Activated CD8-positive, alpha-beta T cell treated with anti-CD3 and anti-CD28 coated beads for 36 hours (primary cell): ENCODE measurements at regions not wholly inside any gene's neighbourhood (a gene's known extent, or its start where the extent isn't known, plus 50 kb on each side); places are given as distances from the start of the nearest gene placed in this dataset.

Experiments
- ATAC-seq: fragments of 200-7000 bp; cut with Tn5 transposase; one replicate; pipeline ENCODE4 v1.10.0; 2021; ENCODE audit warnings: mild to moderate bottlenecking, moderate library complexity
- CTCF ChIA-PET: fragments of 350-600 bp; sonication (Branson Sonifier 250); formaldehyde crosslinking; loops from one replicate; lab custom pipeline; 2021; ENCODE audit warnings: antibody characterized with exemption; lab: Charles Lee
- POLR2A ChIA-PET: fragments of 350-600 bp; sonication (Branson Sonifier 250); formaldehyde crosslinking; loops from one replicate; lab custom pipeline; 2021; ENCODE audit warnings: antibody characterized with exemption; lab: Charles Lee
- DNase-seq: peaks from one replicate; pipeline ENCODE4 v3.0.0-alpha.2; 2020
- H3K27ac Mint-ChIP-seq: one replicate; pipeline ENCODE4 v1.8.0; 2021; ENCODE audit warnings: mild to moderate bottlenecking, mixed read lengths
- H3K27me3 Mint-ChIP-seq: one replicate; pipeline ENCODE4 v1.8.0; 2021; ENCODE audit warnings: mixed read lengths
- H3K36me3 Mint-ChIP-seq: one replicate; pipeline ENCODE4 v1.8.0; 2021; ENCODE audit warnings: low read depth, mixed read lengths
- H3K4me1 Mint-ChIP-seq: one replicate; pipeline ENCODE4 v1.8.0; 2021; ENCODE audit warnings: low read depth, mixed read lengths
- H3K4me3 Mint-ChIP-seq: one replicate; pipeline ENCODE4 v1.8.0; 2021; ENCODE audit warnings: mild to moderate bottlenecking, moderate library complexity, mixed read lengths
- H3K9me3 Mint-ChIP-seq: one replicate; pipeline ENCODE4 v1.8.0; 2021; ENCODE audit warnings: mixed read lengths
- intact Hi-C: fragments of 100-400 bp; cut with micrococcal nuclease; formaldehyde crosslinking; loops from one replicate; pipeline ENCODE4 v1.10.0; 2022
- TF ChIP-seq, protein P1 (sequence below): fragments of 200-600 bp; IDR thresholded peaks from one replicate; pipeline ENCODE4 v1.8.0; 2022; ENCODE audit warnings: antibody characterized with exemption, mild to moderate bottlenecking

DNA sequence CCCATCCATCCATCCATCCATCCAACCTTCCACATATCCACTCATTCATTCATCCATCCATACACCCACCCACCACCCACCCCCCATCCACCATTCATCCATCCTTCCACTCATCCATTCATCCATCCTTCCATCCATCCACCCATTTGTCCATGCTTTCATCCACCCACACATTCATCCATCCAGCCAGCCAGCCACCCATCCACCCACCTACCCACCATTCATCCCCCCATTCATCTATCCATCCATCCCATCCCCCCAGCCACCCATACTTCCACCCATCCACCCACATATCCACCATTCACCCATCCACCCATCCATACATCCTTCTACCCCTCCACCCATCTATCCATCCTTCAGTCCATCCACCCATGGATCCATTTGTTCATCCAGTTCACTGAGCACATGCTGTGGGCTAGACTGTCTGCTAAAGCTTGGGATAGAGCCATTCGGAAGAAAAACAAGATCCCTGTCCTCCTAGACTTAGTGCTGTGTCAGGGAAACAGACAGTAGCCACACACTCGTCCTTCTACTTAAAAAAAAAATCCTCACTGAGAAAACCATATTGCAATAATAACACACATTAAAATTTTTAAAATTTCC lies 377.5 kb downstream of the ADGRD1 start:
- TF ChIP-seq, protein P1, sequence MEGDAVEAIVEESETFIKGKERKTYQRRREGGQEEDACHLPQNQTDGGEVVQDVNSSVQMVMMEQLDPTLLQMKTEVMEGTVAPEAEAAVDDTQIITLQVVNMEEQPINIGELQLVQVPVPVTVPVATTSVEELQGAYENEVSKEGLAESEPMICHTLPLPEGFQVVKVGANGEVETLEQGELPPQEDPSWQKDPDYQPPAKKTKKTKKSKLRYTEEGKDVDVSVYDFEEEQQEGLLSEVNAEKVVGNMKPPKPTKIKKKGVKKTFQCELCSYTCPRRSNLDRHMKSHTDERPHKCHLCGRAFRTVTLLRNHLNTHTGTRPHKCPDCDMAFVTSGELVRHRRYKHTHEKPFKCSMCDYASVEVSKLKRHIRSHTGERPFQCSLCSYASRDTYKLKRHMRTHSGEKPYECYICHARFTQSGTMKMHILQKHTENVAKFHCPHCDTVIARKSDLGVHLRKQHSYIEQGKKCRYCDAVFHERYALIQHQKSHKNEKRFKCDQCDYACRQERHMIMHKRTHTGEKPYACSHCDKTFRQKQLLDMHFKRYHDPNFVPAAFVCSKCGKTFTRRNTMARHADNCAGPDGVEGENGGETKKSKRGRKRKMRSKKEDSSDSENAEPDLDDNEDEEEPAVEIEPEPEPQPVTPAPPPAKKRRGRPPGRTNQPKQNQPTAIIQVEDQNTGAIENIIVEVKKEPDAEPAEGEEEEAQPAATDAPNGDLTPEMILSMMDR, result no peak
- Mint-ChIP-seq H3K27ac (no peak overlapping the region), H3K27me3 (peaks cover 7% of the 10 kb centered on the region), H3K4me1 (no peaks in the 10 kb centered on the region), H3K36me3 (no peaks in the 10 kb centered on the region), H3K9me3 (peaks cover 1% of the 10 kb centered on the region), H3K4me3 (no peak overlapping the region)
- no peak for ATAC-seq
- ChIA-PET CTCF (no interaction called here), POLR2A (no interaction called here)
- intact Hi-C loops, result no loop called here
- DNase-seq, result no peak

DNA sequence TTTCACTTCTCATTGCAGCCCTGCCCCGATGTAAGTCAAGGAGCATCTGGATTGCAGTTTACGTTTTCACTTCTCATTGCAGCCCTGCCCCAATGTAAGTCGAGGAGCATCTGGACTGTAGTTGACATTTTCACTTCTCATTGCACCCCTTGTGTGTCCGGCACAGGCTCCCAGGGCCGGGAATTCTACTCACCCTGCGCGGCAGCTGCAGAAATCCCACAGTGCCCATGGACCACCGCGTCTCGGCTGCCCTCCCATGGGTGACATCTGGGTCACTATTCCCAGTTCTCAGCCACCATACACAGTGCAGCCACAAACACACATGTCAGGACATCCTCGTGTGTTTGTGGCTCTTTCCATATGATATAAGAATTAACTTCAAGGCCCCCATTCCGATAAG lies 378.5 kb downstream of the ADGRD1 start:
- H3K4me3 Mint-ChIP-seq, result no peak overlapping the region
- CTCF ChIA-PET, result no interaction called here
- DNase-seq (no peak), ATAC-seq (no peak)
- H3K27me3 Mint-ChIP-seq, result peaks cover under 1% of the 10 kb centered on the region
- no peaks in the 10 kb centered on the region for H3K4me1 Mint-ChIP-seq
- H3K9me3 Mint-ChIP-seq, result peaks cover 1% of the 10 kb centered on the region
- H3K27ac Mint-ChIP-seq, result no peak overlapping the region
- no peaks in the 10 kb centered on the region for H3K36me3 Mint-ChIP-seq
- intact Hi-C loops, result no loop called here
- POLR2A ChIA-PET, result no interaction called here
- TF ChIP-seq, protein P1, result no peak

DNA sequence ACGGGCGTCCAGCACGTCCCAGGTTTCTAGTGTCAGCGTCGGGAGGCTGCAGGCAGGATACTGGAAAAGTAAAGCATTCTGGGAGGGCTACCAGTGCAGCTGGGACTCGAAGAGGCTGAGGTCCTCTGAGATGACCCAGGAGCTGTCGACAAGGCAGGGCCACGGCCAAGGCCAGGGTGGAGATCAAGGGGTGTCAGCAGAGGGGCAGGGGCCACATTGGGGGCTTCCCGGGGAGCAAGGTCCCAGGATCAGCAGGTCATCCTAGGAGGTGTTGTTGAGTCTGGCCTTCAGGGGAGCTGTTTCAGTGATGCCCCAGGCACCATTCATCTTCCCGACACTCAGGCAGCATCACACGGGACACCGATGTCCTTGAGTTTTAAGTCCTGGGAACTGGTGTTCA lies 377.8 kb upstream of the SFSWAP start:
- intact Hi-C loops, result no loop called here
- no peaks in the 10 kb centered on the region for H3K27me3 Mint-ChIP-seq
- no peak overlapping the region for H3K4me3 Mint-ChIP-seq
- ChIA-PET CTCF (no interaction called here), POLR2A (no interaction called here)
- H3K36me3 Mint-ChIP-seq, result no peaks in the 10 kb centered on the region
- H3K27ac Mint-ChIP-seq, result no peak overlapping the region
- H3K9me3 Mint-ChIP-seq, result peaks cover 1% of the 10 kb centered on the region
- no peaks in the 10 kb centered on the region for H3K4me1 Mint-ChIP-seq
- TF ChIP-seq, protein P1, result no peak
- ATAC-seq (no peak), DNase-seq (no peak)

DNA sequence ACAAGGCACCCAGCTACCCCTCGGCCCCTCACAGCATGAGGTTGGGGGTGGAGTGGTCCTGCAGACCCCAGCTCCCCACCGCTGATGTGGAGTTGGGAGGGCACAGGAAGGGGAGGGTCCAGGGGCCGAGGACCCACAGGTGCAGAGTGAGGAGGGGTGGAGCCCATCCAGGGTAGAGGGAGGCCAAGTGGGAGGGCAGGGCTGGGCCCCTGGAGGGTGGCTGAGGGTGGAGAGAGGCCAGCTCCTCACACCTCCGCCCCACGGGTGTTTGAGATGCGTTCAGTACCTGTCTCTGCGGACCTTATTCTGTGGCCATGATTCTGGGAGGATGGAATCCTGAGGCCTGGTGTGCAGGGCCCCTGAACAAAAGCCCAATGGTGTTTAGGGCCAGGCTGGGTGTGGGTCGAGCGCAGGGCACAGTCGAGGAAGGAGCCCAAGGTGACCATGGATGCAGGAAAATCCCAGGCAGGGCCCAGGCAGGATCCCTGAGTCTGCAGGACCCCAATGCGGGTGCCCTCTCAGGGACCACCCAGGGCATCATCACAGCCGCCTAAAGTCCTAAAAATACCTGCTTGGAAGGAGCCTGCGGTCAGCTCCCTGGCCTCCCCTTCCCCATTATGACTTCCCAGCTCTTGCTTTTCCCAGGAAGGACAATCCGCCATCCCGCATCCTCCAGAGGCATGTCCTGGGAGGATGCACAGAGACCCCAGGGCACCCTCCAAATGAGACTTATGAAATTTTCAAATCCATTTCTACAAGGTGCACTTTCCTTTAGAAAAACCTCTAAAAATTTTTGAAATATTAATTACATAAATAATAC lies 377.1 kb upstream of the SFSWAP start:
- no peak overlapping the region for H3K4me3 Mint-ChIP-seq
- TF ChIP-seq, protein P1, result no peak
- ChIA-PET POLR2A (no interaction called here), CTCF (no interaction called here)
- intact Hi-C loops, result no loop called here
- H3K27me3 Mint-ChIP-seq, result no peaks in the 10 kb centered on the region
- DNase-seq (no peak), ATAC-seq (no peak)
- no peaks in the 10 kb centered on the region for H3K4me1 Mint-ChIP-seq
- H3K27ac Mint-ChIP-seq, result no peak overlapping the region
- no peaks in the 10 kb centered on the region for H3K36me3 Mint-ChIP-seq
- H3K9me3 Mint-ChIP-seq, result peaks cover 1% of the 10 kb centered on the region

DNA sequence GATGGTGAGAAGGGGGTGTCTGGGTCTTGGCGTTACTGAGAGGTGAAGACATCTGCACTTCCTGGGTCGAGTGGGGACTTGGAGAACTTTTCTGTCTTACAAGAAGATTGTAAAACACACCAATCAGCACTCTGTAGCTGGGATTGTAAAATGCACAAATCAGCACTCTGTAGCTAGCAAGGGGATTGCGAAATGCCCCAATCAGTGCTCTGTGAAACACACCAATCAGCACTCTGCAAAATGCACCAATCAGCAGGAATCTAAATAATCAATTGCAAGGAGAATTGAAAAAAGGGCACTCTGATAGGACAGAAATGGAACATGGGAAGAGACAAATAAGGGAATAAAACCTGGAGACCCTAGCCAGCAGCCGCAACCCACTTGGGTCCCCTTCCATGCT lies 376.1 kb upstream of the SFSWAP start:
- TF ChIP-seq, protein P1, result no peak
- CTCF ChIA-PET, result no interaction called here
- POLR2A ChIA-PET, result no interaction called here
- H3K4me1 Mint-ChIP-seq, result no peaks in the 10 kb centered on the region
- no peak overlapping the region for H3K27ac Mint-ChIP-seq
- no peaks in the 10 kb centered on the region for H3K36me3 Mint-ChIP-seq
- H3K4me3 Mint-ChIP-seq, result no peak overlapping the region
- no peaks in the 10 kb centered on the region for H3K27me3 Mint-ChIP-seq
- ATAC-seq, result no peak
- H3K9me3 Mint-ChIP-seq, result peaks cover 1% of the 10 kb centered on the region
- intact Hi-C loops, result no loop called here
- DNase-seq, result no peak
